OCI-LY1 (cell line): ENCODE measurements at regions not wholly inside any gene's neighbourhood (a gene's known extent, or its start where the extent isn't known, plus 50 kb on each side); places are given as distances from the start of the nearest gene placed in this dataset.

ENCODE experiments used
- H2AFZ ChIP-seq: fragments of 200-600 bp; sonication (generic), shearing (Covaris generic); 2 replicates; pipeline ENCODE4 v1.6.0; 2014; ENCODE audit warnings: antibody characterized with exemption, mild to moderate bottlenecking, low read length
- H3F3A ChIP-seq: fragments of 200-600 bp; sonication (generic), shearing (Covaris generic); 2 replicates; pipeline ENCODE4 v1.6.0; 2014; ENCODE audit warnings: mild to moderate bottlenecking, antibody characterized with exemption, low read length, moderate library complexity; ENCODE audit not compliant: insufficient read depth
- H3K27ac ChIP-seq: fragments of 200-600 bp; sonication (generic); 2 replicates; pipeline ENCODE4 v1.5.1; 2014; ENCODE audit warnings: low read length, mixed run types, mild to moderate bottlenecking, low read depth; ENCODE audit not compliant: poor library complexity, severe bottlenecking
- H3K27me3 ChIP-seq: fragments of 200-600 bp; sonication (generic); 2 replicates; pipeline ENCODE4 v1.6.0; 2014; ENCODE audit warnings: antibody characterized with exemption, mild to moderate bottlenecking, low read length, moderate library complexity; ENCODE audit not compliant: insufficient read depth
- H3K36me3 ChIP-seq: fragments of 200-600 bp; sonication (generic); 2 replicates; pipeline ENCODE4 v1.6.1; 2014; ENCODE audit warnings: mild to moderate bottlenecking, antibody characterized with exemption, low read length, moderate library complexity, mixed read lengths; ENCODE audit not compliant: insufficient read depth
- H3K4me1 ChIP-seq: fragments of 200-600 bp; sonication (generic); 2 replicates; pipeline ENCODE4 v1.5.1; 2014; ENCODE audit warnings: mild to moderate bottlenecking, low read length, moderate library complexity; ENCODE audit not compliant: insufficient read depth, severe bottlenecking
- H3K4me2 ChIP-seq: fragments of 200-600 bp; sonication (generic), shearing (Covaris generic); 2 replicates; pipeline ENCODE4 v1.6.1; 2014; ENCODE audit warnings: low read length
- H3K4me3 ChIP-seq: fragments of 200-600 bp; sonication (generic); 2 replicates; pipeline ENCODE4 v1.5.1; 2014; ENCODE audit warnings: low read length, low read depth, mild to moderate bottlenecking, mixed read lengths; ENCODE audit not compliant: poor library complexity, severe bottlenecking
- H3K79me2 ChIP-seq: fragments of 200-600 bp; shearing (Covaris generic); 2 replicates; pipeline ENCODE4 v1.6.1; 2016; ENCODE audit warnings: mixed run types, low read length, mixed read lengths; ENCODE audit not compliant: insufficient read depth
- H3K9ac ChIP-seq: fragments of 200-600 bp; sonication (generic), shearing (Covaris generic); 2 replicates; pipeline ENCODE4 v1.6.1; 2014; ENCODE audit warnings: mild to moderate bottlenecking, low read length, mixed read lengths
- H3K9me2 ChIP-seq: fragments of 200-600 bp; sonication (generic), shearing (Covaris generic); 2 replicates; pipeline ENCODE4 v1.6.1; 2014; ENCODE audit warnings: low read depth, mild to moderate bottlenecking, low read length, mixed read lengths
- H3K9me3 ChIP-seq: fragments of 200-600 bp; shearing (Covaris generic); 2 replicates; pipeline ENCODE4 v1.6.1; 2014; ENCODE audit warnings: low read length, mixed read lengths
- H4K20me1 ChIP-seq: fragments of 200-600 bp; sonication (generic), shearing (Covaris generic); 2 replicates; pipeline ENCODE4 v1.6.0; 2016; ENCODE audit warnings: mild to moderate bottlenecking, low read length; ENCODE audit not compliant: insufficient read depth
- CTCF ChIP-seq: fragments of 200-600 bp; sonication (generic), shearing (Covaris generic); IDR thresholded peaks from 2 replicates; pipeline ENCODE4 v1.5.1; 2017; ENCODE audit warnings: mild to moderate bottlenecking, antibody characterized with exemption, low read length, moderate library complexity, mixed read lengths
- EZH2 ChIP-seq: fragments of 200-600 bp; sonication (generic), shearing (Covaris generic); IDR thresholded peaks from 2 replicates; pipeline ENCODE4 v1.8.0; 2017; ENCODE audit warnings: borderline replicate concordance, mixed run types, mild to moderate bottlenecking, antibody characterized with exemption, low read length, moderate library complexity, mixed read lengths

- no peak overlapping the region for H3K27ac ChIP-seq
- no peaks in the 10 kb centered on the region; the same call in 1 of the 2 replicates for H3K27me3 ChIP-seq
Measured at GRCh38 chr16:85991856-85992255, 92.9 kb downstream of the IRF8 start.

GRCh38 chr16:85992359-85992758, 93.4 kb downstream of the IRF8 start:
- Histone ChIP-seq H3K9ac (no peak overlapping the region), H3K27ac (no peak overlapping the region), H4K20me1 (no peaks in the 10 kb centered on the region), H2AFZ (no peak overlapping the region), H3F3A (no peaks in the 10 kb centered on the region), H3K4me2 (no peak overlapping the region), H3K9me2 (no peaks in the 10 kb centered on the region), H3K9me3 (no peaks in the 10 kb centered on the region), H3K4me3 (no peak overlapping the region), H3K27me3 (no peaks in the 10 kb centered on the region; the same call in 1 of the 2 replicates), H3K36me3 (no peaks in the 10 kb centered on the region), H3K4me1 (peaks cover 12% of the 10 kb centered on the region), H3K79me2 (no peaks in the 10 kb centered on the region)
- TF ChIP-seq CTCF (no peak), EZH2 (no peak)

More at GRCh38 chr16:85991856-85992255, 92.9 kb downstream of the IRF8 start:
- Histone ChIP-seq H3F3A (no peaks in the 10 kb centered on the region), H3K9ac (no peak overlapping the region), H3K4me3 (no peak overlapping the region), H3K4me1 (peaks cover 12% of the 10 kb centered on the region), H3K9me2 (no peaks in the 10 kb centered on the region), H4K20me1 (no peaks in the 10 kb centered on the region), H3K36me3 (no peaks in the 10 kb centered on the region), H3K9me3 (no peaks in the 10 kb centered on the region), H3K79me2 (no peaks in the 10 kb centered on the region), H2AFZ (no peak overlapping the region), H3K4me2 (no peak overlapping the region)
- TF ChIP-seq EZH2 (no peak), CTCF (no peak)

GRCh38 chr16:85992779-85993178, 93.8 kb downstream of the IRF8 start:
- Histone ChIP-seq H3K36me3 (no peaks in the 10 kb centered on the region), H3K79me2 (no peaks in the 10 kb centered on the region), H3F3A (no peaks in the 10 kb centered on the region), H3K27ac (no peak overlapping the region), H3K9me3 (no peaks in the 10 kb centered on the region), H3K27me3 (no peaks in the 10 kb centered on the region; the same call in 1 of the 2 replicates), H3K4me2 (no peak overlapping the region), H2AFZ (no peak overlapping the region), H3K4me3 (no peak overlapping the region), H3K9me2 (no peaks in the 10 kb centered on the region), H4K20me1 (no peaks in the 10 kb centered on the region), H3K4me1 (peaks cover 12% of the 10 kb centered on the region), H3K9ac (no peak overlapping the region)
- TF ChIP-seq EZH2 (no peak), CTCF (no peak)
